Keratinocyte (primary cell): ENCODE measurements at regions not wholly inside any gene's neighbourhood (a gene's known extent, or its start where the extent isn't known, plus 50 kb on each side); places are given as distances from the start of the nearest gene placed in this dataset.

Experiments
- EZH2 ChIP-seq: IDR thresholded peaks from one replicate; pipeline ENCODE4 v1.6.1; 2012; ENCODE audit warnings: inconsistent platforms, mild to moderate bottlenecking, low read length, moderate library complexity
- TF ChIP-seq, protein P1 (sequence below), 3 experiments: IDR thresholded peaks in 1 of 3; conservative IDR thresholded peaks in 1 of 3; optimal IDR thresholded peaks in 1 of 3; 2 replicates in 2 of 3; 3 replicates in 1 of 3; pipeline versions ENCODE3 to v1.5.1; 2011; ENCODE audit warnings: low read length in 3 of 3, mild to moderate bottlenecking in 3 of 3, moderate library complexity in 2 of 3, control low read depth in 1 of 3, inconsistent platforms in 1 of 3; ENCODE audit not compliant: insufficient read depth in 2 of 3; ENCODE audit errors: extremely low read depth in 1 of 3

DNA sequence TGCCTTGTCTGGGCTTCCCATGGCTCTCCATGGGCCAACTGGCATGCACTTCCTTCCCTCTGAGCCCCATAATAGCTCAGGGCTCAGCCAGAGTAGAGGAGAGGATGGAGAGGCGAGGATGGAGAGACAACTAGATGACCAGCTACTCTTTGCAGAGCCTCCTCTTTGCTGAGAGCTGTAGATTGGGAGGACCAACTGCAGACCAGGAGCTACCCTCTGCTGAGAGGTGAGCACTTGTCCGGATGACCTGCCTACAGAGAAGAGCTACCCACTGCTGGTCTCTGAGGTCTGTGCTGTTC, 58.0 kb upstream of the ETV3 start:
- TF ChIP-seq, protein P1, sequence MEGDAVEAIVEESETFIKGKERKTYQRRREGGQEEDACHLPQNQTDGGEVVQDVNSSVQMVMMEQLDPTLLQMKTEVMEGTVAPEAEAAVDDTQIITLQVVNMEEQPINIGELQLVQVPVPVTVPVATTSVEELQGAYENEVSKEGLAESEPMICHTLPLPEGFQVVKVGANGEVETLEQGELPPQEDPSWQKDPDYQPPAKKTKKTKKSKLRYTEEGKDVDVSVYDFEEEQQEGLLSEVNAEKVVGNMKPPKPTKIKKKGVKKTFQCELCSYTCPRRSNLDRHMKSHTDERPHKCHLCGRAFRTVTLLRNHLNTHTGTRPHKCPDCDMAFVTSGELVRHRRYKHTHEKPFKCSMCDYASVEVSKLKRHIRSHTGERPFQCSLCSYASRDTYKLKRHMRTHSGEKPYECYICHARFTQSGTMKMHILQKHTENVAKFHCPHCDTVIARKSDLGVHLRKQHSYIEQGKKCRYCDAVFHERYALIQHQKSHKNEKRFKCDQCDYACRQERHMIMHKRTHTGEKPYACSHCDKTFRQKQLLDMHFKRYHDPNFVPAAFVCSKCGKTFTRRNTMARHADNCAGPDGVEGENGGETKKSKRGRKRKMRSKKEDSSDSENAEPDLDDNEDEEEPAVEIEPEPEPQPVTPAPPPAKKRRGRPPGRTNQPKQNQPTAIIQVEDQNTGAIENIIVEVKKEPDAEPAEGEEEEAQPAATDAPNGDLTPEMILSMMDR (optimal IDR thresholded peaks at IDR 0.05 in 1 of 3, IDR thresholded peaks at IDR 0.05 in 1 of 3, conservative IDR thresholded peaks at IDR 0.05 in 1 of 3; ENCODE audit: extremely low read depth in 1 of 3, insufficient read depth in 2 of 3, low read length in 3 of 3), result no peak
- no peak for TF ChIP-seq EZH2
